Coronary artery (tissue), 2 donors: ENCODE measurements at regions not wholly inside any gene's neighbourhood (a gene's known extent, or its start where the extent isn't known, plus 50 kb on each side); places are given as distances from the start of the nearest gene placed in this dataset.

ENCODE experiments used
- DNase-seq: peaks from one replicate; pipeline ENCODE4 v3.0.0-alpha.2; 2017; ENCODE audit warnings: low spot score
- H3K27ac ChIP-seq, 2 donors: fragments of 200-600 bp; sonication (generic); one replicate each; pipeline ENCODE4 v1.5.1; 2016 to 2019
- H3K4me3 ChIP-seq: fragments of 200-600 bp; sonication (generic); 2 replicates; pipeline ENCODE4 v1.5.1; 2016; ENCODE audit warnings: mild to moderate bottlenecking, moderate library complexity
- CTCF ChIP-seq: fragments of 200-600 bp; sonication (generic); IDR thresholded peaks from one replicate; pipeline ENCODE4 v1.5.1; 2019; ENCODE audit warnings: antibody characterized with exemption

- no peak for DNase-seq
- no peak overlapping the region for H3K4me3 ChIP-seq
- TF ChIP-seq CTCF = no peak
- no peak overlapping the region for H3K27ac ChIP-seq
Observed at GRCh38 chr6:9121549-9121948, 686.2 kb upstream of the SLC35B3 start.

- TF ChIP-seq CTCF = no peak
- no peak overlapping the region for H3K4me3 ChIP-seq
- DNase-seq = no peak
- no peak overlapping the region for H3K27ac ChIP-seq
Observed at GRCh38 chr6:9116026-9116425, 680.7 kb upstream of the SLC35B3 start.

- DNase-seq = no peak
- H3K4me3 ChIP-seq = no peak overlapping the region
- no peak overlapping the region for H3K27ac ChIP-seq
- TF ChIP-seq CTCF = no peak
Observed at GRCh38 chr6:9112544-9112943, 677.2 kb upstream of the SLC35B3 start.

- H3K27ac ChIP-seq = no peak overlapping the region
Observed at GRCh38 chr6:9103876-9104521, 668.7 kb upstream of the SLC35B3 start.

GRCh38 chr6:9101920-9102319 lies 666.6 kb upstream of the SLC35B3 start:
- no peak overlapping the region for H3K27ac ChIP-seq
- H3K4me3 ChIP-seq = no peak overlapping the region
- no peak for DNase-seq
- TF ChIP-seq CTCF = no peak

More at GRCh38 chr6:9103876-9104521, 668.7 kb upstream of the SLC35B3 start:
- no peak for DNase-seq
- H3K4me3 ChIP-seq = no peak overlapping the region
- no peak for TF ChIP-seq CTCF

- TF ChIP-seq CTCF = no peak
- DNase-seq = no peak
- Histone ChIP-seq H3K27ac (no peak overlapping the region), H3K4me3 (no peak overlapping the region)
Observed at GRCh38 chr6:9100869-9101580, 665.7 kb upstream of the SLC35B3 start.

GRCh38 chr6:9095729-9096128 lies 660.4 kb upstream of the SLC35B3 start:
- no peak overlapping the region for H3K4me3 ChIP-seq
- no peak for DNase-seq
- no peak overlapping the region for H3K27ac ChIP-seq
- TF ChIP-seq CTCF = no peak
